ENCODE measurements at regions not wholly inside any gene's neighbourhood (a gene's known extent, or its start where the extent isn't known, plus 50 kb on each side); places are given as distances from the start of the nearest gene placed in this dataset.
A peak's percentile ranks its signal among the peaks of the same experiment; 100 is the strongest.
"Not testable (repeated sequence)": the region's sequence is repeated elsewhere in the genome, so short reads cannot be mapped to it uniquely, and the experiment has no call there.

DNA sequence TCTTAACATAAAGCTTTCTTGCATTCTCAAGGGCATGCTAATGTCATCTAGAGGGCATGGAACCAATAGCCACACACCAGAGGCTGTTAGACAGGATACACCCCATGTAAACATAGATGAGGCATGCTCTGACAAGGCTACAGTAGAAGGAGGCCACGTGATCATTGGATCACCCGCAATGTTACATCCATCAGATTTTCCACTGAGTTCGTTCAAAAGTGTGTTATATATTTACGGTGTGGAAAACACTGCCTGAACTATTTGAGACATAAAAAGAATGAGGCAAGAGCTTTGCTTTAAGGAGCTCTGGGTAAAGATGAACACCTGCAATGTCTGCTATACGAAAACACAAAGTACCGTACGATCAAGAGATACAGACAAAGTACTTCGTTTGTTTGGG lies 817.5 kb upstream of the SLC10A2 start:
- DNase-seq, result no peak

DNA sequence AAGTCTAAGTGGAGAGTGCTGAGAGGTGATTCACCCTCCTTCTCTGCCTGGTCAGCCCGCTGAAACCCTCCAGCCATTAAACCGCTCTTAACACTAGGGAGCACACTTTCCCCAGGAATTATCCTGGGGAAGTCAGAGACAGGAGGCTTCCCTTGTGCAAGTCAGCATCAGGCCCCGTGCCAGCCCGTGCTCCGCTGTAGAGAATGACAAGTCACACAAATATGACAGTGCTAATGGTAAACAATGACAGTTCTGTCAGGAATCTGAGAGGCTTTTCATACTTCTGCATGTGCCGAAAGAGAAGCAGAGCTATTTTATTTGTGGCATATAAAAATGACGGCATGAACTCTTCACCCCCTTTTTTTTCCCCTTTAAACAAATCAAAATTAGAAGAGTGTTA lies 816.9 kb upstream of the SLC10A2 start:
- DNase-seq, result peak; percentile 22 to 49

DNA sequence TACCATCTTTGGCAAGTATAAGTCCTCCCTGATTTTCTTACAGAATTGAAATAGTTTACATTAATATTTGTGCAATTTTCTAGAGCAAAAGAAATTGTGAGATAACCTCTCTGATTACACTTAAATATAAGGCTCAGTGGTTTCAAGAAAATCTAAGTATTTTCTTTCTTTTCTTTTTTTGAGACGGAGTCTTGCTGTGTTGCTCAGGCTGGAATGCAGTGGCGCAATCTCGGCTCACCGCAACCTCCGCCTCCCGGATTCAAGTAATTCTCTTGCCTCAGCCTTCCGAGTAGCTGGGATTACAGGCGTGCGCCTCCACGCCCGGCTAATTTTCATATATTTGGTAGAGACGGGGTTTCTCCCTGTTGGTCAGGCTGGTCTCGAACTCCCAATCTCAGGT lies 813.9 kb upstream of the SLC10A2 start:
- DNase-seq, result not testable (repeated sequence)

DNA sequence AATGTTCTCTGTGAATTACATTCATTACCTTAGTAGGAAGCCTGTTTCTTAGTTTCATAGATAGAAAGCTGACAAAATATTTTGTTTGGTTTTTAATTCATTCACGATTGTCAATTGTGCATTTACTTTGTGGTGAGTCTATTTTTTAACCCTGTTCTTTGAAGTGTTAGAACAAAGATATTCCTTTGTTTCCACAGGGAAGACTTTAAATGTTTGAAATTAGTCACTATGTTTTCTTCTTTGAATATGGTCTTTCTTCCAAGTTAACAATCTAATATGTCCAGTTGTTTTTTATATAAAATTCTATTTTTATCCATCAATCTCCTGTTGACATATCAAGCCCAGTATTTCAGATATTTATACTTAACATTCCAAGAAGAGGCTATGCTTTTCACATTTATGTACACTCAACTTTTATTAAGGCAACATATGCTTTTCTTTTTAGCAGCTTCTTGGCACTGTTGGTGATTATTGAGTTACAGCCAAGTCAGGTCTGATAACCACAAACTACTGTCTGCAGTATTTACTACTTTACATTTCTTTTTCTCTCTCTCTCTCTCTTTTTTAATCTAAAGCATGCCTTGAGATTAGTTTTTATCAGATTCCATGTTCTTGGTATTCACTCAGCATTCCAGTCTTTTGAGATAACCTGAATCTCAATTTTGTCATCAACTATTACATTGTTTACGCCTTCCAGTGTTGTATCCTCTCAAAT lies 812.8 kb upstream of the SLC10A2 start:
- DNase-seq, result no peak

DNA sequence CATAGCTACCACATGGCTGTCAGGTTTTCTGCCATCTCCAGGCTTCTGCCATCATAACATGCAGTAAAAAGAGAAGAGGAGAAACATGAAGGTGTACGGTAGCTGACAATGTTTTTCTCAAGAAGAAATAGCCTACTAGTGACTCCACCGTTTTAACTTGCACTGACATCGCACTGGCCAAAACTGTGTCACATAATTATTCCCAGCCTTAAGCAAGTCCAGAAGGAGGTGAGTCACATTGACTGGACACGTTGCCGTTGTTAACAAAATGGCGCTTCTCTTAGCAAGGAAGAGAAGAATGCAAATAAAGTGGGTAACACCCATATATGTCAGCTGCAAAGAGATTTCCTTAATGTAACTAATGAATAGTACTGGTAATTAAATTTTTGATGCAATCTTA lies 810.4 kb upstream of the SLC10A2 start:
- DNase-seq, result no peak

DNA sequence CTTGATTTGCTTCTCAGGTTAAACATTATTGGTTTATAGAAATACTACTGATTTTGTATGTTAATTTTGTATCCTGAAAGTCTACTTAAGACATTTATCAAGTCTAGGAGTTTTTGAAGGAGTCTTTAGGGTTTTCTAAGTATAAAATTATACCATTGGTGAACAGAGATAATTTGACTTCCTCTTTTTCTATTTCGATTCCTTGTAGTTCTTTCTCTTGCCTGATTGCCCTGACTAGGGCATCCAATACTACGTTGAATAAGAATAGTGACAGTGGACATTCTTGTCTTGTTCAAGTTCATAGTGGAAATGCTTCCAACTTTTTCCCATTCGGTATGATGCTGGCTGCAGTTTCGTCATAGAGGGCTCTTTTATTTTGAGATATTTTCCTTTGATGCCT lies 807.5 kb upstream of the SLC10A2 start:
- no peak for DNase-seq

DNA sequence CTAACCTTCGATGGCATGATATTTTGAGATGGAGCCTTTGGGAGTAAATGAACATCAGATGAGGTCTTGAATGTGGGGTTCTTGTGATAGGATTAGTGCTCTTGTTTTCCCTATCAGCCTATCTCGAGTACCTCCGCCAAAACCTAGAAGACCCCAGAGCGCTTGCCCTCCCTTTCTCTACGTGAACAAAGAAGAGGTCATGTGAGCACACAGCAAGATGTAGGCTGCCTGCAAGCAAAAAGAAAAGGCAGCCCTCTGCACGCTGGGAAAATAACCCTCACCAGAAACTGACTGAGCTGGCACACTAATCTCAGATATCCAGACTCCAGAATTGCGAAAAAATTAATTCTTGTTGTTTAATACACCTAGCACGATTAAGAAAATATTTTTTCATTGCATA lies 799.8 kb upstream of the SLC10A2 start:
- no peak for DNase-seq

DNA sequence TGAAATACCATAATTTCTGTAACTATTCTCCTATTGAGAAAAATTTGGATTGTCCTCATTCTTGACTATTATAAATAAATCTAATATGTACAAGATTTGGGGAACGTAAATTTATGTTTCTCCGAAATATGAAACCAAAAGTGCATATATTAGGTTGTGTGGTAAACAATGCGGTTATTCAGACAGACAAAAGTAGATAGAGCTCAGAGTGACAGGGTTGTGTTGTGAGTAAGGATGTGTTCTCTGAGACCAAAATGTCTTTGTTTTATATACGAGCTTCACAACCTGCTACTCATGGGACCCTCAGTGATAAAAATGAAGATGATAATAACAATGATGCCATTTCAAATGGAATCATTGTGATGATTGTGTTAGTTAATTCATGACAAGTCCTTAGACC lies 796.3 kb upstream of the SLC10A2 start:
- no peak for DNase-seq

DNA sequence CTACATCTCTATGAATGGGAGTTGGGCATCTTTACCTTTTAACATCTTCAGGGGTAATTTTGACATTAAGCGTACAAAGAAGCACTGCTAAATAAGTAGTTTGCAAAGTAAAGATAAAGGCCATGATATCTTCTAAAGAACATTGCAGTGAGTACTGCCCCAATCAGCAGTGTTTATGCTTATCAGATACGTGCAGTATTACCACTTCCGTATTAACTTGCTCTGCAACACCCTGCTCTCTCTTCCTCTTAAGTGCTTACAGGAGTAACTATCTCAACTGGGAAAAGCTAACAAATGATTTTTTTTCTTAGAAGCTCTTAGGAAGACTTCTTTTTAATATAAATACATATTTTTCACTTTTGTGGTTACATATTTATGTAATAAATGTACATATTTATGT lies 793.7 kb upstream of the SLC10A2 start:
- no peak for DNase-seq

DNA sequence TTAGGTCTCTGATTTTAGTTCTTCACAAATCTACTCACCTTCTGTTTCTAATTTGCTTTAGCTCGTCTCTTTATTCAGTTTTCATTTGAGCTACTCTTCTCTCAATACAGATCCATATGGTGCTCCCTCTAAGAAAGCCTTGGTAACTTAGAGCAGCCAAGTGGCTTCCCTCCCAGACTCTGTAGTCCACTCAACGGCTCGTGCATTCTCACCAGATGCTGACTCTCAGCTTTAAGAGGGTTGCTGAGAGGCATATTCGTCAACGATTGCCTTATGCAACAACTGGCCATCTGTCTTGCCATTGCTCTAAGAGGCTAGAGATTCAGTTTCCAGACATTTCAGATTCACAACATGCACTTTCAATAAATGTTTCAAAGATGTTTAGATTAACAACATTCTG lies 785.8 kb upstream of the SLC10A2 start:
- no peak for DNase-seq

DNA sequence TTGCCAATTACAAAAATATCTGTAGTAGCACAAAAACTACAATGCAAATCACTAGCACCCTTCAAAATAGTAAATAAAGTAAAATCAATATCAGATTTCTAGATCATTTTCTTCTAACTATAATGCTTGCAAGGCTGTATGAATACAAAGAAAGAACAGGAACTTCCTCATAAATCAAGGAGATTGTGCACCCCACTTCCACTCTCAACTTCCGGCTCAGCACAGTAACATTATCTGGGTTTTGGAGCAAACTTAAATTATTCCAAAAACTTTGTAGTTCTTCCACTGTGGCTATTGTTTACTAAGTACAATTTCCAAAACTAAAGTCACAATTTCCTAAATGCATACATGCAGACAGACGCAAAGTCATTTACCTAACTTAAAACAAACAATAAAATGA lies 778.3 kb upstream of the SLC10A2 start:
- no peak for DNase-seq

DNA sequence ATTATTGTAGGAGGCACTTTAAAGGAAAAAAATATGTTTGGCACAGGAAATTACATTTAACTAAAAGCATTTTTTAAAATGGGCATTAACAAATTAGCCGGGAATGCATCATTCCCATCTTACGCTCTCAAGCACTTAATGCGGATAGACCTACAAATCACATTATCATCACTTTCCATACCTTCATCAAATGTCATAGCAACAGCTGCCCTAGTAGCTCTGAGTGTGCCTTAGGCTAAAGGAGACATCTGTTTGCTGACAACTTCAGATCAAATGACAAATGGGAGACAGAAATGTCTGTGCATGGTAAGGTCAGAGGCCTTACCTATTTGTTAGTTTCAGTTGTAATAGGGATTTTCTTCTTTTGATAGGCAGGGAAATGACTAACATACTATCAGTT lies 773.2 kb upstream of the SLC10A2 start:
- no peak for DNase-seq

DNA sequence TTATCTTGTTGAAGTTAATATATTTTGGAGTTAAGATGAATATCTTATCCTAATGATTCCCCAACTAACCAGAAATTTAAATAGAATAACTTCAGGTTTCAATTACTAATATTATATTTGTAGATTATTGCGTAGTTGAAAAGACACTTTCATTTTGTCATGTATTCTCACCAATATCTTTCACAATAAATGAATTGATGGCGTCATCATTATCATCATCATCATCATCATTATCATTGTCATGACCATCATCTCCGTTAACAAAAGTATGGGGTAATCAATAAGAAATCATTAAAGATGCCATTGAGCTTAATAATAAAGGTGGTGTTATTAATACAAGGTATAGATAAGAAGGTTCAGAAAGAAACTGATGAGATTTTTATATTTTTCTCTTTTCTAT lies 768.8 kb upstream of the SLC10A2 start:
- DNase-seq, result no peak

DNA sequence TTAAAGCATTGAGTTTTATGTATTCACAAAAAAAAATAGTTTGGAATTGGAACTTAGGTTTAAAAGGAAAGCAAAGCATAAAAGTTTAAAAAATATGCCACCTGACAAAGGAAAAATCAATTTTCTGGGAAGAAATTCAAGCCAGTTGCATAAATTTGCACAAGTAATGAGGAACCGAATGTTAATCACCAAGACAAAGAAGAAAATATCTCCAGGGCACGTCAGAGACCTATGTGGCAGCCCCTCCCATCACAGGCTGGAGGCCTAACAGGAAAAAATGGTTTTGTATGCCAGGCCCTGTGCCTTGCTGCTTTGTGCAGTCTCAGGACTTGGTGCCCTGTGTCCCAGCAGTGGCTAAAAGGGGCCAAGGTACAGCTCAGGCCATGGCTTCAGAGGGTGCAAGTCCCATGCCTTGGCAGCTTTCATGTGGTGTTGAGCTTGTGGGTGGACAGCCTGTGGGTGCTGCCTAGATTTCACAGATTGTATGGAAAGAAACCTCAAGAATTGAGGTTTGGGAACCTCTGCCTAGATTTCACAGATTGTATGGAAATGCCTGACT lies 767.2 kb upstream of the SLC10A2 start:
- no peak for DNase-seq

DNA sequence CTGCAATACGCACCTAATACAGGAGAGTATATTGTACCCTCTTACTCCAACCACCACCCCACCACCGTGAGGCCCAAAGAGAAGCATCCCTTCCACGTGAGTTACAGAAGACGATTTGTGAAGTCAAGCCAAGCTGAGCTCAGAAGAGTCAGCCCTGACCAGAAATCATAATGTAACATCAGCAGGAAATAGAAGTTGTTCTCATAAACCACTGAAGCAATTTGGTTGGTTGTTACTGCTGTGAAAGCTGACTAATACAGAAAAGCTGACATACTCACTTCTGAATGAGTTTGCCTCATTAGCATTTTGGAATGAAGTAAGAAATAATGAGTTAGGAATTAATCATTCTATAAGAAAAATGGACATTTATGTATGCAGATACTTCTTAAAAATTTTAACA lies 749.4 kb upstream of the SLC10A2 start:
- DNase-seq, result no peak

DNA sequence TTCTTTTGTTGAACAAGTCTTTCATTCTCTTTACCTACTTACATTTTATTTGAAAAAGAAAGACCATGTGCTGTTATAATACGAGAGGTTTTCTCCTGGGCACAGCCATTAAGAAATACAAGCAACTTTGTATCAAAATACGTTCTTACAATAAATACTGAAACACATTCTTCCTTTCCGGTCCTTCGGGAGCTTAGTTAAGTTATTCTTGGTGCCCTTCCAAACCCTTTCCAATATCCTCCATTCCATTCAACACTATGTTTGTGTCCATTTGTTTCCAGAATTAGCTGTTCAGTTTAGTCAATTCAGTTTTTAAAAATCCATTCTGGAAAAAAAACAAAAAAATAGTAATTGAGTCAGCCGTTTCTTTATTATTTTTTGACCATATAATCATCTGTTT lies 746.8 kb upstream of the SLC10A2 start:
- DNase-seq, result no peak

DNA sequence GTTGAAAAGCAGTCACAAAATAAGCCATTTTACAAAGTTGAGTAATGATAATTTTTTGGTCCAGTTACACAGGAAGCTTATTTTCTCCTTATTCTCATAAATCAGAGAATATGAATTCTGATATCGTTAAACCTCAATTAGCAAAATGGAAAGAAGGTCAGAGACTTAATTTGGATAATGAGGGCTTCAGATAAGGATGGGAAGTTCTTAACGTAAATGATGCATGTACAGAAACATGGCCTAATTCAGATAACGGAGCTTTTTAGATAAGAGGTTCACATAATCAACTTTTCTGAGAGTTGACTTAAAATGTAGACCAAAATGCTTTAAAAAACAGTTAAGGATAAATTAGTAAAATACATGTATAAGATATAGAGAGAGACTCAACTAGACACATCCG lies 746.3 kb upstream of the SLC10A2 start:
- DNase-seq, result no peak

DNA sequence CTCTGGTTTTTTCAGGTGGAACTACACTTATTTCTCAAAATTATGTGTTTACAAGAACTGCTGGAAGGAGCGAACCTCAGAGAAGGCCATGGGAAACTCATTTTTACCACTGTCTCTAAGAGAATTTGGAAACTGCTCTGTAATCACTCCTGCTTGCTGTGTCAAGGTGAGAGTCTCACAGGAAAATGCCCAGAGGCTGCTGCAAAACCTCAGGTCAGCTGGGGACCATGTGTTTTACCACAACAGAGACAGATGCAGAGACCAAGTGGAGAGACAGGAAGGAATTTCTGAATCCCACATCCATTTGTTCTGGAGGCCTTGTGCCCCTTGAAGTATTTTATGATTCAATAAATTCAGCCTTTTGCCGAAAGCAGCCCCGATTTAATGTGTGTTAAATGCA lies 743.8 kb upstream of the SLC10A2 start:
- DNase-seq, result no peak

DNA sequence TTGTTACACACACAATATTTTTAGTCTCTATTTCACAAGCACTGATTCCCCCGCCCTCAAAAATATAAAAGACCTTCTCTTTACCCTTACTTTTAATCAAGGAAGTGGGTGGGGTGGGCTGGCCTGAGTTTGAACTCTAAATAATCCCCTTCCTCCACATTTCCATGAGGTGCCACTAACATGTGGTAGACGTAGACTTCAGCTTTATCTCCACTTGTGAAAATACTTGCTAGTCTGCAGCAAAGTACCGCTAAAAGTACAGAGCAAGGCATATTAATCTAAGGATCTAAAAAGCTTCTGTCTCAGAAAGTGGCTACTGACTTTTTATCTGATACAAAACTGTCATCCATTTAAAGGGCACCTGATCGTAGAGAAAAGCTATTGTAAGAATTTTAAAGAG lies 739.6 kb upstream of the SLC10A2 start:
- no peak for DNase-seq

DNA sequence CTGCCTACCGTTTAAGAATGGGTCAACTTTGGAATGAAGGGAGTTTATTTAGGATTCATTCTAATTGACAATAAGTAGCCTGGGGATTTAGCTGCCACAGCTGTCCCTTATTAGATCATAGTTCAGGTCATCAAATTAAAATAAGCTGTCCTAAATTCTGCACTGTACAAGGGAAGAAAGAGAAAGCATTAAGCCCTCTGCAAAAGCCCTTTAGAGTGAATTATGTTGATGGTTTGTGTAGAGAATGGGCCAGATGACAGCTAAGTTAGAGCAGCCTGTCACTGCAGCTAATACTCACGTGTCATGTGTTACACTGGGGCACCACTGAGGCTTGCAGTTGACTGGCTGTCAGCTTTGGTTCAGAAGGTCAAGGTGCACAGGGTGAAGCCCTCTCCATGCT lies 737.1 kb upstream of the SLC10A2 start:
- DNase-seq, result no peak

DNA sequence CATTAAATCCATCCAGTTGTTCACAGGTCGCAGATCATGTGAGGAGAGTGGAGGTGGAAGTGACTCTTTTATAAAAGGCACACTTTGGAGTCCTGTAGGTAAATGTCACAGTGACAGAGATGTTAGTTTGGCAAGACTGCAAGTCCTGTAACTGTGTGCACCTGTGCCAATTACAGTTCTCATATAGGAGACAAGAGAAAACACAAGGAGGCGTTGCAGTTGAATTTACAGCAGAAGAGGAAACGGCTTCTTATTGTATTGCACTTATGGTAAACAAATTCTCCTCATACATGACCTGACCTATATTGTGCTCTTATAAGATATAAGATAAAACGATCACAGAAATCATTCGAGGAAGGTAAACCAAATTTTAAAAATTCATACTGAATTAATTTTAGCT lies 732.8 kb upstream of the SLC10A2 start:
- DNase-seq, result no peak

DNA sequence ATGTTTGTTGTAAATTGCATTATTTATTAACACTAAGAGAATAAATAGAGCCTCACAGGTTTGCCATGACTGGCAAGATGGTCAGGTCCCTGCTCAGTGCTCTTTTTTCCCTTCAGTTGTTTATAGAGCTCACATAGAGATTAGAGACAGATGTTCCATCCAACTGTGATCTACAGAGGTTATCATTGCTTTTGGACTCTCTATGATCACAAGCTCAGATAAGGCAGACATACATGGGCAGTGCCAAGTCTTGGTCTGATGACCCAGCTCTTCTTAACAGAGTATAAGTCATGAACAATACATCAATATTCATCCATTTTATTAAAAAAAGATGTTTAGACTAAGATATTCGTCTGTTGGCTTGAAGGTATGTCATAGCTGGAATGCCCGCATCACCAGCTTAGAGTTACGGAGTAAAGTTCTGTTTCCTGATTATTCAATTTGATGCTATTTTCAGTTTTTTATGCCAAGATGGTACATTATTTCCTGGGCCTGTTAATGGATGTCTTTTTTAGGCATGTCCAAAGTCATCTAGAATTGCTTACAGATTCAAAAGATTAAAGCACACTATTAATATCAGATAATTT lies 729.8 kb upstream of the SLC10A2 start:
- no peak for DNase-seq

DNA sequence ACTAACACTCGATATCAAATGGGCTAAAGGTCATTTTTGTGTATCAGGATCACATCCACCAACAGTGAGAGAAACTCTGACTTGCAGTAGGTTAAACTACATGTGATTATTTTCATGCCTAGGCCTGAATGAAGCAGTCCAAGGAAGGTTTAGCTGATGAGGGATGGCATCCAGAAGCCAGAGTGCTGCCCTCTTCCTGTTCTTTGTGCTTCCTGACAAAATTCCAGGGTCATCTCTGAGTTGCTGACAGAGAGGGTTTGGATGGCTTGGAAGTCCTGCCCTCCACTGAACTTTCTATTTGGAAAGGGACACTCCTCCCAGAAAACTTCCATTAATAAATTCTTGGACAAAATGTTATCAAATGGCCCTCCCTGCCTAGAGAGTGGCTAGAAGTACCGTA lies 728.3 kb upstream of the SLC10A2 start:
- DNase-seq, result no peak

DNA sequence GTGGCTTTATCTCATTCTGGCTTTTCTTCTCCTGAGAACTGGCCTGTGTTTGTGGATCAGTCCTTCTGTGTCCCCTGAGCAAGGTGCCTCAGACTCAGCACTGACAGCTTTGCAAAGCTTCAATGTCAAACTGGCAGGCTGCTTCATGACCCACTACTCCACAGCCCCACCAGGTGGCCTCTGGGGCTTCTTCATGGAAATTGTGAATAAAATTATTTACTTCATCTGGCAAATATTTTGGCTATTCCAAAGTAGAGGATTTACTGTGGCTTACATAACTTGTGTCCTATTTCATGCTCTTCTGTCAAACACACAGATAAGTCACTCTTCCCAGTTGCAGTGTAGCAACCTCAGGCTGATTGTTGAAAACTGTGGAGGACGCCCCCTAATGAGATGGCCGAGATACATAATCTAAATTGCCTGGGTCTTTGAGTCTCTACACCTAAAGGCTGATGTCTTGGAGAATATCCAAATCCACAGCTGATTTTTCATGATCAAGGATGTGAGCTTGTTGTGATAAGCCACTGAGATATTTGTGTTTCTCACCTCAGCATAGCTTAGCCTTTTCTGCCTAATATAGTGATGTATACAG lies 721.9 kb upstream of the SLC10A2 start:
- DNase-seq, result no peak

DNA sequence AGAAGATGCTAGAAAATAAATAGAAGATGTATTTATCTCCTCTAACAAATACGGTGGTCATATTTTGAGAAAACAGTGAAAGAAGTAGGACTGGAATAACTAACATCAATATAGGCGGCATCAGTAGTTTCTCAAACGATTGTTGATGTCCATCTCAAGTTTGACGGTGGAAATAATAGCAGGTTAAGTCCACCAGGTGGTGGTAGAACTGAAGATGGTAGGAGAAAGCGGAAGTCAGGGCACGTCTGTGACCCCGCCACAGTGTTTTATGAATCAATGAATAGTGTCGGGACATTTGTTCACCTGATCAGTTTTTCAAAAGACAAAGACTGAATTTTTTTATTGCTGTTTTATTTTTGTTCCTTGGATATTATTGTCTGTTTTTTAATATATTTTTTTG lies 706.4 kb upstream of the SLC10A2 start:
- no peak for DNase-seq
